ENCODE measurements at regions not wholly inside any gene's neighbourhood (a gene's known extent, or its start where the extent isn't known, plus 50 kb on each side); places are given as distances from the start of the nearest gene placed in this dataset.

DNA sequence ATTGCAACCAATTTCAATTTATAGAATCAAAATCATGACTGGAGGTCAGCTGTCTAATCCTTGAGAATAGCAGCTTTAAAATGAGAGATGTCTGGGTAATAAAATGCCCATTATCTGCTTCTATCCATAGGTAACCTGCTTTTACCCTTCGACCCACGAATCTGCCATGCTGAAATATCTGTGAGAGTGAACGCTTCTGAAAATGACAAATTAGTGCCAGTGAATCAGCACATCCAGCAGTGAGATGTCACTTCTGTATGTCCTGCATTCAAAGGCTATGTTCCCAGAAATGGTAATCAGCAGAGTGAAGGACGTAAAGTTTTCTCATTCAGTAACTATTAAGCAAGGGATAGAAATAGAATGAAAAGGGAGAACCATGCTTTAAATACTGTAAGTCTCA is 532.4 kb upstream of the ITGA1 start:
- DNase-seq (ENCODE audit: low read depth), result no peak
- H3K4me3 ChIP-seq (ENCODE audit: low read depth, low read length), result no peak overlapping the region
- H3K27me3 ChIP-seq (ENCODE audit: control insufficient read depth, insufficient read depth, low read length), result no peaks in the 10 kb centered on the region
- TF ChIP-seq, protein P1, sequence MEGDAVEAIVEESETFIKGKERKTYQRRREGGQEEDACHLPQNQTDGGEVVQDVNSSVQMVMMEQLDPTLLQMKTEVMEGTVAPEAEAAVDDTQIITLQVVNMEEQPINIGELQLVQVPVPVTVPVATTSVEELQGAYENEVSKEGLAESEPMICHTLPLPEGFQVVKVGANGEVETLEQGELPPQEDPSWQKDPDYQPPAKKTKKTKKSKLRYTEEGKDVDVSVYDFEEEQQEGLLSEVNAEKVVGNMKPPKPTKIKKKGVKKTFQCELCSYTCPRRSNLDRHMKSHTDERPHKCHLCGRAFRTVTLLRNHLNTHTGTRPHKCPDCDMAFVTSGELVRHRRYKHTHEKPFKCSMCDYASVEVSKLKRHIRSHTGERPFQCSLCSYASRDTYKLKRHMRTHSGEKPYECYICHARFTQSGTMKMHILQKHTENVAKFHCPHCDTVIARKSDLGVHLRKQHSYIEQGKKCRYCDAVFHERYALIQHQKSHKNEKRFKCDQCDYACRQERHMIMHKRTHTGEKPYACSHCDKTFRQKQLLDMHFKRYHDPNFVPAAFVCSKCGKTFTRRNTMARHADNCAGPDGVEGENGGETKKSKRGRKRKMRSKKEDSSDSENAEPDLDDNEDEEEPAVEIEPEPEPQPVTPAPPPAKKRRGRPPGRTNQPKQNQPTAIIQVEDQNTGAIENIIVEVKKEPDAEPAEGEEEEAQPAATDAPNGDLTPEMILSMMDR (IDR thresholded peaks at IDR 0.05; ENCODE audit: insufficient read depth, low read length, poor library complexity, severe bottlenecking), result no peak
- no peaks in the 10 kb centered on the region for H3K36me3 ChIP-seq (ENCODE audit: control insufficient read depth, insufficient read depth, low read length)

DNA sequence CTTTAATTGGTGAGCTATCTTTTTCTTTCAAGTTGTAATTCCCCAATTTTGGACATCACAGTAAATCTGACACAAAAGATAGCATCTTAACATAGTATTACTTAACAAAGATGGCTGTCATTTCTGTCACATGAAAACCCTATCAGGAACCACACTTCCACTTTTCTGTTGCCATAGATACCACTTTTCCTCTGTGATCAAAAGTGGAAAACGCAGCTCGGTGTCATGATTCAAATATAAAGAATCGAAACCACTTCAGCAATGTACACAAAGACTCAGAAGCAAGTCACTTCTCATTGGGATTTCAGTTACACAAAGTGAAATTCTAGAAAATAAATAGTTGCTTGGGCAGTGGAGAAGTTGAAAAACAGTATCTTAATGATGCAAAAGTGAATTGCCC is 524.9 kb upstream of the ITGA1 start:
- Histone ChIP-seq H3K4me3 (ENCODE audit: low read depth, low read length) (no peak overlapping the region), H3K36me3 (ENCODE audit: control insufficient read depth, insufficient read depth, low read length) (no peaks in the 10 kb centered on the region), H3K27me3 (ENCODE audit: control insufficient read depth, insufficient read depth, low read length) (no peaks in the 10 kb centered on the region)
- TF ChIP-seq, protein P1 (IDR thresholded peaks at IDR 0.05; ENCODE audit: insufficient read depth, low read length, poor library complexity, severe bottlenecking), result no peak
- DNase-seq (ENCODE audit: low read depth), result no peak

DNA sequence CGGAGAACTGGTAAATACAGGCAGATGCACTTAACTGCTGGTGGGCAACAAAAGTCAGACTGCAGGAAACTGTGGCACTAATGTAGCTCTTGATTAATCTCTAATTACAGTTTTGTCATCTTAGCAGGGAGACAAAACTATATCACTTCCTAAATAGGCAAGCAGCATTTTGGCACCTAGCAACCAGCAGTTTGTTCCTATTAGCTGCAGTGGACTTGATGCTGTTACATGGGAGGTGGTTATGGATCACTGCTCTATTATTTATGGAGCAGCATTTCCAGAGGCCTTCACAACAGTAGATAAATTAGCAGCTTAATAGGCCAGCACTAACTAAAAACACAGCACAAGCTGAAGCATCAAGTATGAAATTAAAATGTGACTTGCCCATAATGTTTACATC is 518.3 kb upstream of the ITGA1 start:
- Histone ChIP-seq H3K36me3 (ENCODE audit: control insufficient read depth, insufficient read depth, low read length) (no peaks in the 10 kb centered on the region), H3K27me3 (ENCODE audit: control insufficient read depth, insufficient read depth, low read length) (no peaks in the 10 kb centered on the region), H3K4me3 (ENCODE audit: low read depth, low read length) (no peak overlapping the region)
- TF ChIP-seq, protein P1 (IDR thresholded peaks at IDR 0.05; ENCODE audit: insufficient read depth, low read length, poor library complexity, severe bottlenecking), result no peak
- no peak for DNase-seq (ENCODE audit: low read depth)

DNA sequence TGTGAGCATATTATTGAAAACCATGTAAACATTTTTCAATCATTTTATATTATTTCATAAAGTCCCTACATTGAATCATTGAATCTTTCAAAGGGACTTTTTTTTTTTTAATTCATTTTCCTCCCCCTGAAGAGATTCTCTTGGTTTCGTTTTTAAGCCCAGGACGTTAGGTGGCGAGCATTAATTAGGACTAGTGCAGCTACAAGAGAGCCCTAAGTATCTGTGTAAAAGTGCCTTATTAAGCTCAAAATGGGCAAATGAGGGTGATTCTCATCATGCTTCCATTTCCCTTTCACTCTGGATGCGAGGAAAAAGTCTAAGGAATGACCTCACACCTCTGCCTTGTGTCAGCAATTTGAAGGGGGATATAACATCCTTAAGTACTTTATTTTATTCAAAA is 517.9 kb upstream of the ITGA1 start:
- Histone ChIP-seq H3K36me3 (ENCODE audit: control insufficient read depth, insufficient read depth, low read length) (no peaks in the 10 kb centered on the region), H3K4me3 (ENCODE audit: low read depth, low read length) (no peak overlapping the region), H3K27me3 (ENCODE audit: control insufficient read depth, insufficient read depth, low read length) (no peaks in the 10 kb centered on the region)
- DNase-seq (ENCODE audit: low read depth), result no peak
- TF ChIP-seq, protein P1 (IDR thresholded peaks at IDR 0.05; ENCODE audit: insufficient read depth, low read length, poor library complexity, severe bottlenecking), result no peak

DNA sequence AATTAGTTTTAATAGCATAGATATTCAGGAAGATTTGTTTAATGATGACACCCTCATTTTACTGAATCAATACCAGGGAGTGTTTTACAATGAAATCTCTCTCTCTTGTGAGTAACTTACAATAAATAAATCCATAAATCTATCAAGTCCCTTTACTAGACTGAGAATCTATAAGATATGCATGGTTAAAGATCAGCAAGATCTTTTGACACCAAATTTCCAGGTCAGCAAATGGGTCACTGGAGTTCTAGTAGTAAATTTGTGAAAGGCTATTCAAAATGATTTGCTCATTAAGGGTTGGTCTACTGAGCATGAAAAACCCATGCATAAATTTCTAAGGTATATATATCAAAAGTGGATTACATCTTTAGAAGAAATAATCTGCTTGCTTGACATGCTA is 512.1 kb upstream of the ITGA1 start:
- no peak for DNase-seq (ENCODE audit: low read depth)
- no peaks in the 10 kb centered on the region for H3K27me3 ChIP-seq (ENCODE audit: control insufficient read depth, insufficient read depth, low read length)
- H3K36me3 ChIP-seq (ENCODE audit: control insufficient read depth, insufficient read depth, low read length), result no peaks in the 10 kb centered on the region
- TF ChIP-seq, protein P1 (IDR thresholded peaks at IDR 0.05; ENCODE audit: insufficient read depth, low read length, poor library complexity, severe bottlenecking), result no peak
- H3K4me3 ChIP-seq (ENCODE audit: low read depth, low read length), result no peak overlapping the region

DNA sequence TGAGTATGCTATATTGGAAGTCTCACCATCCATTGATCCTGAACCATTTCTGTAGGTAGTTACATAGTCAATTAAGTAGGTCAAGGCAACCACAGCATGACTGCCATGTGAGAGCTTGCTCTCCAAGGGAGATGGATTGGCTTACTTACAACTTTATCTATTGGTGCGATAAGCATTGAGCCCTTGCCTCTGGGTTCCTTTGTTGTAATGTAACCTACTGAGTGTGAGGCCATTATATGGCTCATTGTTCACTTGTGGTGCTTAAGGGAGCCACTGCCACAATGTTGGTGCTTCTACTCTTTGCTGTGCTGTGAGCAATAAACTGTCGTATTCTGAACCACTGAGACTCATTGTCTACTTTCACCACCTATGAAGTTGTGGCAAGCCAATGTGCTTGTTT is 510.6 kb upstream of the ITGA1 start:
- TF ChIP-seq, protein P1 (IDR thresholded peaks at IDR 0.05; ENCODE audit: insufficient read depth, low read length, poor library complexity, severe bottlenecking), result no peak
- H3K4me3 ChIP-seq (ENCODE audit: low read depth, low read length), result no peak overlapping the region
- H3K27me3 ChIP-seq (ENCODE audit: control insufficient read depth, insufficient read depth, low read length), result no peaks in the 10 kb centered on the region
- no peaks in the 10 kb centered on the region for H3K36me3 ChIP-seq (ENCODE audit: control insufficient read depth, insufficient read depth, low read length)
- DNase-seq (ENCODE audit: low read depth), result no peak

All from kidney epithelial cell (primary cell).